SK-N-SH treated with all-trans-retinoic acid at 6 μM for 48 hours (cell line): ENCODE measurements at regions not wholly inside any gene's neighbourhood (a gene's known extent, or its start where the extent isn't known, plus 50 kb on each side); places are given as distances from the start of the nearest gene placed in this dataset.

Source experiments
- ATAC-seq: fragments of 200-7000 bp; cut with Tn5 transposase; 3 replicates; pipeline ENCODE4 v1.9.1; 2020; ENCODE audit warnings: mild to moderate bottlenecking, moderate library complexity
- ARNTL ChIP-seq: fragments of 450-650 bp; formaldehyde crosslinking; IDR thresholded peaks from 2 replicates; pipeline ENCODE4 v1.5.0; 2020; ENCODE audit warnings: low read depth, mild to moderate bottlenecking, moderate library complexity, borderline replicate concordance
- CREB5 ChIP-seq: fragments of 250-450 bp; sonication (Bioruptor Pico); IDR thresholded peaks from 2 replicates; pipeline ENCODE4 v1.5.1; 2020; ENCODE audit warnings: low read depth, mild to moderate bottlenecking, moderate library complexity
- CSRNP3 ChIP-seq: fragments of 250-450 bp; sonication (Bioruptor Pico); IDR thresholded peaks from 2 replicates; pipeline ENCODE4 v1.5.1; 2021; ENCODE audit warnings: mild to moderate bottlenecking, moderate library complexity
- ESRRG ChIP-seq: fragments of 250-450 bp; sonication (Bioruptor Pico); IDR thresholded peaks from 2 replicates; pipeline ENCODE4 v1.6.1; 2021; ENCODE audit warnings: mild to moderate bottlenecking
- GLIS3 ChIP-seq: fragments of 250-450 bp; sonication (Bioruptor Pico); IDR thresholded peaks from 2 replicates; pipeline ENCODE4 v1.5.0; 2020; ENCODE audit warnings: mild to moderate bottlenecking, moderate library complexity
- ISL1 ChIP-seq: fragments of 250-450 bp; sonication (Bioruptor Pico); IDR thresholded peaks from 2 replicates; pipeline ENCODE4 v2.1.2; 2022; ENCODE audit warnings: mild to moderate bottlenecking, moderate library complexity
- OSR1 ChIP-seq: fragments of 250-450 bp; sonication (Bioruptor Pico); IDR thresholded peaks from 2 replicates; pipeline ENCODE4 v1.8.0; 2022; ENCODE audit warnings: moderate library complexity, mild to moderate bottlenecking, inconsistent platforms
- PATZ1 ChIP-seq: fragments of 250-450 bp; sonication (Bioruptor Pico); IDR thresholded peaks from 2 replicates; pipeline ENCODE4 v1.8.0; 2020; ENCODE audit warnings: mild to moderate bottlenecking, moderate library complexity, borderline replicate concordance
- POU6F1 ChIP-seq: fragments of 250-450 bp; sonication (Bioruptor Pico); IDR thresholded peaks from 2 replicates; pipeline ENCODE4 v1.8.0; 2021; ENCODE audit warnings: low read depth, mild to moderate bottlenecking, moderate library complexity, borderline replicate concordance
- PPARA ChIP-seq: fragments of 250-450 bp; sonication (Bioruptor Pico); IDR thresholded peaks from 2 replicates; pipeline ENCODE4 v1.5.0; 2020; ENCODE audit warnings: mild to moderate bottlenecking, borderline replicate concordance
- RARB ChIP-seq: fragments of 250-450 bp; sonication (Bioruptor Pico); IDR thresholded peaks from 2 replicates; pipeline ENCODE4 v1.8.0; 2021; ENCODE audit warnings: mild to moderate bottlenecking, moderate library complexity
- SNAI2 ChIP-seq: fragments of 250-450 bp; sonication (Bioruptor Pico); IDR thresholded peaks from 2 replicates; pipeline ENCODE4 v1.5.0; 2020; ENCODE audit warnings: mild to moderate bottlenecking, moderate library complexity
- TCF4 ChIP-seq: fragments of 250-450 bp; sonication (Bioruptor Pico); IDR thresholded peaks from 2 replicates; pipeline ENCODE4 v1.8.0; 2021; ENCODE audit warnings: mild to moderate bottlenecking, moderate library complexity, borderline replicate concordance
- TOX ChIP-seq: fragments of 250-450 bp; sonication (Bioruptor Pico); IDR thresholded peaks from 2 replicates; pipeline ENCODE4 v1.8.0; 2021; ENCODE audit warnings: mild to moderate bottlenecking, moderate library complexity, borderline replicate concordance
- TSHZ2 ChIP-seq: fragments of 250-450 bp; sonication (Bioruptor Pico); IDR thresholded peaks from 2 replicates; pipeline ENCODE4 v1.5.0; 2020; ENCODE audit warnings: mild to moderate bottlenecking, moderate library complexity
- ZC3H10 ChIP-seq: fragments of 250-450 bp; sonication (Bioruptor Pico); IDR thresholded peaks from 2 replicates; pipeline ENCODE4 v1.5.1; 2021; ENCODE audit warnings: mild to moderate bottlenecking, moderate library complexity
- ZNF565 ChIP-seq: fragments of 450-650 bp; formaldehyde crosslinking; conservative IDR thresholded peaks from 2 replicates; pipeline ENCODE4 v1.5.0; 2020; ENCODE audit warnings: low read depth, mild to moderate bottlenecking, moderate library complexity
- ZNF70 ChIP-seq: fragments of 450-650 bp; formaldehyde crosslinking; IDR thresholded peaks from 2 replicates; pipeline ENCODE4 v1.5.0; 2020; ENCODE audit warnings: mild to moderate bottlenecking, moderate library complexity
- ZNF8 ChIP-seq: fragments of 450-650 bp; formaldehyde crosslinking; IDR thresholded peaks from 2 replicates; pipeline ENCODE4 v1.5.0; 2020; ENCODE audit warnings: mild to moderate bottlenecking, moderate library complexity

DNA sequence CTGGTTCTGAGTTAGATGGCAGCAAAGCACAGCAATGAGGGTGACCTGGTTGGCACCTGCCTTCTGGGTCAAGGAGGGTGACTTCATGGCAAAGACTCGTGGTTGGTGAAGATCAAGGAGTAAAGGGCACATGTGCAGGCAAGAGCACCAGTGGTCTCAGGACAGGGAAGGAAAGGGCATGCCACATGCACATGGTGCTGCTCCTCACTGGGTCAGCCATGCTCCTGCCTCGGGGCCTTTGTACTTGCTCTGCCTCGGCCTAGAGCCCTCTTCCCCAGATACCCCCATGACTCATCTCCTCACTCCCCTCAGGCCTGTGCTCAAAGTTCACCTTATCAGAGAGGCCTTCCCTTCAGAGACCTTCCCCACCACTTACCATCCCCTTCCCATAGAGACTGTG lies 106.7 kb upstream of the KDM7A start:
- TF ChIP-seq OSR1 (no peak), PATZ1 (CRISPR knock-in tag) (no peak), TSHZ2 (CRISPR knock-in tag) (no peak), PPARA (CRISPR knock-in tag) (no peak), ESRRG (CRISPR knock-in tag) (no peak), ZC3H10 (CRISPR knock-in tag) (no peak), ARNTL (no peak), POU6F1 (no peak), CSRNP3 (CRISPR knock-in tag) (no peak), TOX (CRISPR knock-in tag) (no peak), ZNF70 (CRISPR knock-in tag) (no peak), RARB (CRISPR knock-in tag) (no peak), GLIS3 (CRISPR knock-in tag) (no peak), TCF4 (CRISPR knock-in tag) (no peak), ZNF8 (CRISPR knock-in tag) (no peak), ZNF565 (no peak), SNAI2 (no peak), CREB5 (CRISPR knock-in tag) (no peak), ISL1 (CRISPR knock-in tag) (no peak)

DNA sequence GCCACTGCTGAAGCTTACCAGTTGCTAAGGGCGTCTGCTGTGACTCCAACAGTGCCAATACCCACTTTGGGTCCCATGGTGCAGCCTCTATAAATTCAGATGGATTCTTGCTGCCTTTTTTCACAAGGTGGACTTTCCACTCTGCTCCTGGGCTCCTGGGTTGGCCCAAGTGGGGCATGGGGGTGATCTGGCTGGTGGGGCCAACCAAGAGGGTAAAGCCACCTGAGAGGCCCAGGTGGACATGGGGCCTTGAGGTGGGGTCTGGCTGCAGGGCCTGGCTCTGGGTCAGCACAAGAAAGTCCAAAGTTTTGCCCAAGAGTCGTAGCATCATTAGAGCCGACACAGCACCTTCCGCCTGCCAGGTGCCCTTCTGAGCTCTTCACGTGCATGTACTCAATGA lies 105.2 kb upstream of the KDM7A start:
- TF ChIP-seq PATZ1 (CRISPR knock-in tag) = no peak
- no peak for TF ChIP-seq ESRRG (CRISPR knock-in tag)
- no peak for TF ChIP-seq RARB (CRISPR knock-in tag)
- no peak for TF ChIP-seq CREB5 (CRISPR knock-in tag)
- ATAC-seq = no peak

More for the DNA sequence above, 106.7 kb upstream of the KDM7A start:
- no peak for ATAC-seq
